ENCODE measurements at regions not wholly inside any gene's neighbourhood (a gene's known extent, or its start where the extent isn't known, plus 50 kb on each side); places are given as distances from the start of the nearest gene placed in this dataset.
"Not testable (repeated sequence)": the region's sequence is repeated elsewhere in the genome, so short reads cannot be mapped to it uniquely, and the experiment has no call there.

DNA sequence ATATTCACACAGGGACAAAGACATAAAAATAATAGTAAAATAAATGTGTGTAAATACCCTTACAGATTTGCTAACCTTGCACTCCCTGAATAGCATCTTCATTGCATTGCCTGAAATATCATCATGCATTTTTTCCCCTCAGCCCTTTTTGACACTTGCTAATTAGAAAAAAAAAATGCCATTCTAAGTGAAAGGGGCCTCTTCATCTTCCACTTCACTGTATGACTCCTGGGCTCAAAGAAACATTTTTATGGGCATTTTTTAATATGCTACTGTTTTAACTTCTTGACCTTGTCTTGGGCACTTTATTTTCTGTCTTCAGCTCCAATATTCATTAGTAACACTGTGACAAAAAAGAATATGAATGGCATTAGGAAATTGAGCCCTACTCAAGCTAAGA lies 1424.4 kb downstream of the CDH8 start:
- TF ChIP-seq, protein P1, sequence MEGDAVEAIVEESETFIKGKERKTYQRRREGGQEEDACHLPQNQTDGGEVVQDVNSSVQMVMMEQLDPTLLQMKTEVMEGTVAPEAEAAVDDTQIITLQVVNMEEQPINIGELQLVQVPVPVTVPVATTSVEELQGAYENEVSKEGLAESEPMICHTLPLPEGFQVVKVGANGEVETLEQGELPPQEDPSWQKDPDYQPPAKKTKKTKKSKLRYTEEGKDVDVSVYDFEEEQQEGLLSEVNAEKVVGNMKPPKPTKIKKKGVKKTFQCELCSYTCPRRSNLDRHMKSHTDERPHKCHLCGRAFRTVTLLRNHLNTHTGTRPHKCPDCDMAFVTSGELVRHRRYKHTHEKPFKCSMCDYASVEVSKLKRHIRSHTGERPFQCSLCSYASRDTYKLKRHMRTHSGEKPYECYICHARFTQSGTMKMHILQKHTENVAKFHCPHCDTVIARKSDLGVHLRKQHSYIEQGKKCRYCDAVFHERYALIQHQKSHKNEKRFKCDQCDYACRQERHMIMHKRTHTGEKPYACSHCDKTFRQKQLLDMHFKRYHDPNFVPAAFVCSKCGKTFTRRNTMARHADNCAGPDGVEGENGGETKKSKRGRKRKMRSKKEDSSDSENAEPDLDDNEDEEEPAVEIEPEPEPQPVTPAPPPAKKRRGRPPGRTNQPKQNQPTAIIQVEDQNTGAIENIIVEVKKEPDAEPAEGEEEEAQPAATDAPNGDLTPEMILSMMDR (IDR thresholded peaks at IDR 0.05; ENCODE audit: low read depth, low read length): no peak
- no peak overlapping the region for H3K4me3 ChIP-seq (replicated peaks in 1 of 2; ENCODE audit: low read depth in 2 of 2, low read length in 2 of 2)
- DNase-seq (ENCODE audit: low read depth in 2 of 2): no peak

DNA sequence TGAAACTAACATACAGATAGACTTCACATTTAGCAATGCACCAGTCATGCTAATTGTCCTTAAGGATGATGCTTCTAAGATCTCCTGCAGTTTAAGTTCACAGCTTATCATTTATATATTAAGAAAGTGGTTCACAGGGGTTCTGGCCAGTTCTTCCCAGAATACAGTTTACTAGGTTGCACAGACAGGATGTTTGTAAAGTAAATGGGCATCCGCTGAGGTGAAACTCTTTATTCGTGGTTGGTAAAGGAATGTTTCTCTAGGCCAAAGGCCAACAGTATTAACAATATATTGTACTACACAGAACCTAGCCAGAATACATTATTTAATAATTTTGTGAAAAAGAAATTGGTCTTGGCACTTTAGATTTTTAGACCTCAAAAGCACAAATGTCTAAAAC lies 1427.3 kb downstream of the CDH8 start:
- no peak overlapping the region for H3K4me3 ChIP-seq (replicated peaks in 1 of 2; ENCODE audit: low read depth in 2 of 2, low read length in 2 of 2)
- TF ChIP-seq, protein P1 (IDR thresholded peaks at IDR 0.05; ENCODE audit: low read depth, low read length): no peak
- DNase-seq (ENCODE audit: low read depth in 2 of 2): no peak

DNA sequence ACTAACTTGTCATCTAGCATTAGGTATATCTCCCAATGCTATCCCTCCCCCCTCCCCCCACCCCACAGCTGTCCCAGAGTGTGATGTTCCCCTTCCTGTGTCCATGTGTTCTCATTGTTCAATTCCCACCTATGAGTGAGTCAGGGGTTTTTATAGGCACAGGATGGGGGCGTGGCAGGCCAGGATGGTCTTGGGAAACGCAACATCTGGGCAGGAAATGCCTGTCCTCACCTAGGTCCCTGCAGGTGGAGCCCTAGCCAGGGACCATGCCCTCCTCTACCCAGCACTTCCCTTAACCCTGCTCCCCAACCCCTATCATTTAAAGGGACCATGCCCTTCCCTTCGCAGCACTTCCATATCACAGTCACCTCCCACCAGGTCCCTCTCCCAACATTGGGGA lies 1430.6 kb downstream of the CDH8 start:
- DNase-seq (ENCODE audit: low read depth in 2 of 2); H3K4me3 ChIP-seq (replicated peaks in 1 of 2; ENCODE audit: low read depth in 2 of 2, low read length in 2 of 2): not testable (repeated sequence)

DNA sequence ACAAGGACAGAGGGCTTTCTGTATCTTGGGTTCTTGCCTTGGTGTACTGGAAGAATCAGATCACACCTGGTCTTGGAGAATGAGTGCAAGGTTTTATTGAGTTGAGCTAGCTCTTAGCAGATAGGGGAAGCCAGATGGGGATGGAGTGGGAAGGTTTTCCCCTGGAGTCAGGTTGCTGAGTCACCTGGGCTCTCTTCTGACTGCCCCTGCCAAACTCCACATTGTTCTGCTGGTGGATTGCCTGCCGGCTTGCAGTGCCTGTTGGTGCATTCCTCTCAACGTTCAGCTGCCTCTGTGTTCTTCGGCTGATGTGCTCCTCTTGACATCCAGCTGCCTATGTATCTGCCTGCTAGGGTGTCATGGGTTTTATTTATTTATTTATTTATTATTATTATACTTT lies 1431.1 kb downstream of the CDH8 start:
- TF ChIP-seq, protein P1 (IDR thresholded peaks at IDR 0.05; ENCODE audit: low read depth, low read length): no peak
- H3K4me3 ChIP-seq (replicated peaks in 1 of 2; ENCODE audit: low read depth in 2 of 2, low read length in 2 of 2): no peak overlapping the region
- no peak for DNase-seq (ENCODE audit: low read depth in 2 of 2)

DNA sequence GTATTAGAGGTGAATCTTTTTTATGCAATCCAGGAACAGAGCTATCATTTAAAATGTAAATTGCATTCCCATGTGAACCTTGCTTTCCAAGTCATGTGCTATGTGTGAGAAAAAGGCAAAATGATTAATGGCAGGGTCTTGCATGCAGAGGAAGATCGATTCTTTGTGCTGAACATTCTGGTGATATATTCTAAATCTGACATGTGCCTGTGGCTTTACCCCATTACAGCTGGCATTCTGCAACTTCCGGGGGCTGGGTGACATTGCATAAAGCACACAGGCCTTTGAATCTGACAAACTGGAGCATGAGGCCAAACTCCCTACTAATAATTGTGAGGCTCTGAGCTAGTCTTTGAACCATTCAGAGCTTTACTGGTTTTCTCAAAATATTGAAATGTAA lies 1449.7 kb downstream of the CDH8 start:
- no peak overlapping the region for H3K4me3 ChIP-seq (replicated peaks in 1 of 2; ENCODE audit: low read depth in 2 of 2, low read length in 2 of 2)
- DNase-seq (ENCODE audit: low read depth in 2 of 2): no peak
- TF ChIP-seq, protein P1 (IDR thresholded peaks at IDR 0.05; ENCODE audit: low read depth, low read length): no peak

DNA sequence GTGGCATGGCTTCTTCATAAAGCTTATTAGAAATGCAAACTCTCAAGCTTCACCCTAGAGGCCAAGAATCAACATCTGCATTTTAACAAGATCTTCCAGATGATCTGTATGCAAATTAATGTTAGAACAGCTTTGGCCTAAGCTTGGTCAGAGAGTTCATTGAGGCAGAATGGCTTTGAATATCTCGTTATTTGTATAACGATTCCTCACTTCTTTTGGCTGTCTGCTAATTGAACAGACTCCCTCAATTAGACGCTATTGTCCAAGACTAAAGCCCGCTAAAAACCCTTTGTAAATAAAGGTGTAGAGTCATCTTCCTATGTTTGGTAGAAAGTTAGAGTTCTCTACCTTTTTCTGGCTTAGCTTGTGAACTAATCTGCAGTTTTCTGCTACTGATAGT lies 1453.7 kb downstream of the CDH8 start:
- TF ChIP-seq, protein P1 (IDR thresholded peaks at IDR 0.05; ENCODE audit: low read depth, low read length): no peak
- DNase-seq (ENCODE audit: low read depth in 2 of 2): no peak
- no peak overlapping the region for H3K4me3 ChIP-seq (replicated peaks in 1 of 2; ENCODE audit: low read depth in 2 of 2, low read length in 2 of 2)

DNA sequence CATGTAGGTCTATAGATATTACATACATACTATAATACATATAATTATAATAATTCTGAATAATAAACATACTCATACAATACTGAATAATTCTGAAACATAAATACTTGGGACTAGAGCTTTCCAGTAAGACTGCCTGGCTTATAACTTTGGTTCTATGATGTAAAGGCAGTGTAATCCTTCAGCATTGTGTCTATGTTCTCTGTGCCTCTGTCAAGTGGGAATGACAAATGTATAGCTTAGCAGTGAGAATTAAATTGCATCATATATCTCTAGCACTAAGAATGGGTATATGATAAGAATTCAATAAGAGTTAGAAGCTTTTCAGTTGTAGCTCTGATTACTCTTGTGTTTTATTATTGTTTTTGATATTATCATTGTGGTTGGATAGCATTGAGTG lies 1469.3 kb downstream of the CDH8 start:
- TF ChIP-seq, protein P1 (IDR thresholded peaks at IDR 0.05; ENCODE audit: low read depth, low read length): no peak
- no peak overlapping the region for H3K4me3 ChIP-seq (replicated peaks in 1 of 2; ENCODE audit: low read depth in 2 of 2, low read length in 2 of 2)
- DNase-seq (ENCODE audit: low read depth in 2 of 2): no peak
